Activated CD4-positive, alpha-beta T cell treated with anti-CD3 and anti-CD28 coated beads for 24 hours (primary cell): ENCODE measurements at regions not wholly inside any gene's neighbourhood (a gene's known extent, or its start where the extent isn't known, plus 50 kb on each side); places are given as distances from the start of the nearest gene placed in this dataset.
"Not testable (repeated sequence)": the region's sequence is repeated elsewhere in the genome, so short reads cannot be mapped to it uniquely, and the experiment has no call there.

ENCODE experiments used
- DNase-seq, 2 donors: peaks; one replicate each; pipeline ENCODE4 v3.0.0-alpha.2; 2020; ENCODE audit warnings: low read depth in 2 of 2

GRCh38 chr2:144914622-144915318, 394.9 kb upstream of the ZEB2 start:
- no peak for DNase-seq

GRCh38 chr2:144914113-144914512, 394.2 kb upstream of the ZEB2 start:
- DNase-seq, result no peak

GRCh38 chr2:144912206-144912605, 392.3 kb upstream of the ZEB2 start:
- no peak for DNase-seq

GRCh38 chr2:144905956-144906355, 386.0 kb upstream of the ZEB2 start:
- DNase-seq, result no peak

GRCh38 chr2:144904612-144905011, 384.7 kb upstream of the ZEB2 start:
- no peak for DNase-seq

GRCh38 chr2:144903045-144903444, 383.1 kb upstream of the ZEB2 start:
- not testable (repeated sequence) for DNase-seq

GRCh38 chr2:144901386-144901785, 381.5 kb upstream of the ZEB2 start:
- DNase-seq, result not testable (repeated sequence)

- no peak for DNase-seq
Observed at GRCh38 chr2:144896341-144896740, 376.4 kb upstream of the ZEB2 start.

GRCh38 chr2:144894612-144895599, 375.0 kb upstream of the ZEB2 start:
- DNase-seq, result no peak

GRCh38 chr2:144893464-144893863, 373.5 kb upstream of the ZEB2 start:
- DNase-seq, result no peak

- DNase-seq, result no peak
Observed at GRCh38 chr2:144890828-144891227, 370.9 kb upstream of the ZEB2 start.

GRCh38 chr2:144889348-144889747, 369.4 kb upstream of the ZEB2 start:
- no peak for DNase-seq

GRCh38 chr2:144886862-144887261, 366.9 kb upstream of the ZEB2 start:
- no peak for DNase-seq

- DNase-seq, result no peak
Observed at GRCh38 chr2:144877893-144878292, 358.0 kb upstream of the ZEB2 start.

GRCh38 chr2:144876013-144876412, 356.1 kb upstream of the ZEB2 start:
- DNase-seq, result no peak

- DNase-seq, result no peak
Observed at GRCh38 chr2:144875290-144875969, 355.5 kb upstream of the ZEB2 start.

- no peak for DNase-seq
Observed at GRCh38 chr2:144865670-144866069, 345.8 kb upstream of the ZEB2 start.

GRCh38 chr2:144859716-144860115, 339.8 kb upstream of the ZEB2 start:
- DNase-seq, result no peak

- no peak for DNase-seq
Observed at GRCh38 chr2:144858211-144858610, 338.3 kb upstream of the ZEB2 start.

GRCh38 chr2:144854596-144854995, 334.7 kb upstream of the ZEB2 start:
- DNase-seq, result no peak

- DNase-seq, result no peak
Observed at GRCh38 chr2:144849612-144850011, 329.7 kb upstream of the ZEB2 start.

- no peak for DNase-seq
Observed at GRCh38 chr2:144848423-144848822, 328.5 kb upstream of the ZEB2 start.
